Neural progenitor cell (in vitro differentiated cells): ENCODE measurements at regions not wholly inside any gene's neighbourhood (a gene's known extent, or its start where the extent isn't known, plus 50 kb on each side); places are given as distances from the start of the nearest gene placed in this dataset.

Experiments
- DNase-seq: peaks from one replicate; pipeline ENCODE4 v3.0.0-alpha.2; 2016; ENCODE audit warnings: low spot score
- H2AFZ ChIP-seq: fragments of 200-600 bp; sonication (generic); replicated peaks from 2 replicates; pipeline ENCODE4 v1.6.1; 2016; ENCODE audit warnings: antibody characterized with exemption
- H3F3A ChIP-seq: fragments of 200-600 bp; sonication (generic); 2 replicates; pipeline ENCODE4 v1.6.1; 2016; ENCODE audit warnings: antibody characterized with exemption, low read depth
- H3K27ac ChIP-seq: fragments of 200-600 bp; sonication (generic); 2 replicates; pipeline ENCODE4 v1.5.1; 2016; ENCODE audit warnings: mild to moderate bottlenecking
- H3K27me3 ChIP-seq: fragments of 200-600 bp; sonication (generic); 2 replicates; pipeline ENCODE4 v1.6.1; 2016; ENCODE audit warnings: mild to moderate bottlenecking, moderate library complexity
- H3K36me3 ChIP-seq: fragments of 200-600 bp; sonication (generic); 2 replicates; pipeline ENCODE4 v1.5.1; 2016
- H3K4me1 ChIP-seq: fragments of 200-600 bp; sonication (generic); 2 replicates; pipeline ENCODE4 v1.6.1; 2016; ENCODE audit warnings: mixed run types
- H3K4me2 ChIP-seq: fragments of 200-600 bp; sonication (generic); 2 replicates; pipeline ENCODE4 v1.6.1; 2016
- H3K4me3 ChIP-seq: fragments of 200-600 bp; sonication (generic); 2 replicates; pipeline ENCODE4 v1.5.1; 2016
- H3K79me2 ChIP-seq: fragments of 200-600 bp; sonication (generic); 2 replicates; pipeline ENCODE4 v1.6.1; 2016; ENCODE audit warnings: low read depth
- H3K9ac ChIP-seq: fragments of 200-600 bp; sonication (generic); 2 replicates; pipeline ENCODE4 v1.6.1; 2016
- H3K9me3 ChIP-seq: fragments of 200-600 bp; sonication (generic); 2 replicates; pipeline ENCODE4 v1.5.1; 2016; ENCODE audit warnings: low read depth
- H4K20me1 ChIP-seq: fragments of 200-600 bp; sonication (generic); 2 replicates; pipeline ENCODE4 v1.6.1; 2016; ENCODE audit warnings: low read depth
- H3K27ac Mint-ChIP-seq: 3 replicates; pipeline ENCODE4 v1.8.0; 2021; ENCODE audit warnings: mixed read lengths
- H3K27me3 Mint-ChIP-seq: 2 replicates; pipeline ENCODE4 v1.8.0; 2022; ENCODE audit warnings: low read depth, mild to moderate bottlenecking, inconsistent platforms, moderate library complexity, mixed read lengths; ENCODE audit not compliant: insufficient read depth
- H3K36me3 Mint-ChIP-seq: 3 replicates; pipeline ENCODE4 v1.8.0; 2021; ENCODE audit warnings: mixed read lengths
- H3K4me1 Mint-ChIP-seq: 3 replicates; pipeline ENCODE4 v1.8.0; 2021; ENCODE audit warnings: mixed read lengths
- H3K4me3 Mint-ChIP-seq: 3 replicates; pipeline ENCODE4 v1.8.0; 2021; ENCODE audit warnings: mild to moderate bottlenecking, moderate library complexity, mixed read lengths
- H3K9me3 Mint-ChIP-seq: 3 replicates; pipeline ENCODE4 v1.8.0; 2020; ENCODE audit warnings: mixed read lengths
- EZH2 ChIP-seq: fragments of 200-600 bp; sonication (generic); IDR thresholded peaks from 2 replicates; pipeline ENCODE4 v1.6.1; 2017; ENCODE audit warnings: antibody characterized with exemption, mild to moderate bottlenecking, moderate library complexity
- EZH2phosphoT487 ChIP-seq: fragments of 200-600 bp; sonication (generic); IDR thresholded peaks from 2 replicates; pipeline ENCODE4 v1.6.1; 2017; ENCODE audit warnings: antibody characterized with exemption
- TF ChIP-seq, protein P1 (sequence below): fragments of 200-600 bp; sonication (generic); IDR thresholded peaks from 2 replicates; pipeline ENCODE4 v1.5.1; 2017; ENCODE audit warnings: antibody characterized with exemption, mild to moderate bottlenecking

DNA sequence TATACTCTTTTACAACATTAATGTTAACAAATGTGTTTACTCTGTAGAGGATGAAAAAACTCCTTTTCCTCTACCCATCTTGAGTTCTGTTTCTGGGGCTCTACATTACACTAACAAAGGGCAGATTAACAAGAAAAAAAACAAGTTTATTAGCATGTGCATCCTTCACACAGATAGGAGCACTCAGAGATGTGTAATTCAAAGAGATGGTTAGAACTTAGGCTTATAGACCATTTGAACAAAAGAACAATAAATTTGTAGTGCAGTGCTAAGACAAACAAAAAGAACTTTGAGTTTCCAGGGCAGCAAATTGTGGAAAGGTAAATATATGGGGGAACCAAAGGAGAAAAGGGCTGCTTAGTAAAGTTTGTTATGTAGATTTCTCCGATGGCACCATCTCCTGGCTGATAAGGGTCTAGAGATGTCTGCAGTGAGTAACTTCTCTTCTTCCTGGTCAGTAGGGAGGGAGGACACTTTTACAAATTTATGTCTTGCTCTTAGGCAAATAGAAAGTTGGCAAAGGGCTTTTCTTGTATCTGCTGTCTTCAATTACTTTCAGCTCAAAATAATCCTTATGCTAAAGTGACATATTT lies 1249.9 kb upstream of the TENM3 start:
- H3F3A ChIP-seq = no peaks in the 10 kb centered on the region
- H3K4me1 Mint-ChIP-seq = no peaks in the 10 kb centered on the region
- no peak overlapping the region for H3K4me3 ChIP-seq
- no peaks in the 10 kb centered on the region for H3K79me2 ChIP-seq
- H4K20me1 ChIP-seq = no peaks in the 10 kb centered on the region
- no peak overlapping the region for H3K9ac ChIP-seq
- DNase-seq = no peak
- no peaks in the 10 kb centered on the region for H3K9me3 ChIP-seq
- no peak overlapping the region for H3K4me2 ChIP-seq
- TF ChIP-seq, protein P1, sequence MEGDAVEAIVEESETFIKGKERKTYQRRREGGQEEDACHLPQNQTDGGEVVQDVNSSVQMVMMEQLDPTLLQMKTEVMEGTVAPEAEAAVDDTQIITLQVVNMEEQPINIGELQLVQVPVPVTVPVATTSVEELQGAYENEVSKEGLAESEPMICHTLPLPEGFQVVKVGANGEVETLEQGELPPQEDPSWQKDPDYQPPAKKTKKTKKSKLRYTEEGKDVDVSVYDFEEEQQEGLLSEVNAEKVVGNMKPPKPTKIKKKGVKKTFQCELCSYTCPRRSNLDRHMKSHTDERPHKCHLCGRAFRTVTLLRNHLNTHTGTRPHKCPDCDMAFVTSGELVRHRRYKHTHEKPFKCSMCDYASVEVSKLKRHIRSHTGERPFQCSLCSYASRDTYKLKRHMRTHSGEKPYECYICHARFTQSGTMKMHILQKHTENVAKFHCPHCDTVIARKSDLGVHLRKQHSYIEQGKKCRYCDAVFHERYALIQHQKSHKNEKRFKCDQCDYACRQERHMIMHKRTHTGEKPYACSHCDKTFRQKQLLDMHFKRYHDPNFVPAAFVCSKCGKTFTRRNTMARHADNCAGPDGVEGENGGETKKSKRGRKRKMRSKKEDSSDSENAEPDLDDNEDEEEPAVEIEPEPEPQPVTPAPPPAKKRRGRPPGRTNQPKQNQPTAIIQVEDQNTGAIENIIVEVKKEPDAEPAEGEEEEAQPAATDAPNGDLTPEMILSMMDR = no peak
- no peak for TF ChIP-seq EZH2
- no peak for TF ChIP-seq EZH2phosphoT487
- peaks cover 3% of the 10 kb centered on the region for H3K9me3 Mint-ChIP-seq
- H3K27me3 ChIP-seq = no peaks in the 10 kb centered on the region
- H3K27me3 Mint-ChIP-seq = no peaks in the 10 kb centered on the region
- H3K36me3 Mint-ChIP-seq = no peaks in the 10 kb centered on the region
- no peak overlapping the region for H3K4me3 Mint-ChIP-seq
- peak overlapping the region; percentile 5 for H2AFZ ChIP-seq
- no peaks in the 10 kb centered on the region for H3K36me3 ChIP-seq
- no peak overlapping the region for H3K27ac Mint-ChIP-seq
- no peak overlapping the region for H3K27ac ChIP-seq
- peaks cover 6% of the 10 kb centered on the region for H3K4me1 ChIP-seq

DNA sequence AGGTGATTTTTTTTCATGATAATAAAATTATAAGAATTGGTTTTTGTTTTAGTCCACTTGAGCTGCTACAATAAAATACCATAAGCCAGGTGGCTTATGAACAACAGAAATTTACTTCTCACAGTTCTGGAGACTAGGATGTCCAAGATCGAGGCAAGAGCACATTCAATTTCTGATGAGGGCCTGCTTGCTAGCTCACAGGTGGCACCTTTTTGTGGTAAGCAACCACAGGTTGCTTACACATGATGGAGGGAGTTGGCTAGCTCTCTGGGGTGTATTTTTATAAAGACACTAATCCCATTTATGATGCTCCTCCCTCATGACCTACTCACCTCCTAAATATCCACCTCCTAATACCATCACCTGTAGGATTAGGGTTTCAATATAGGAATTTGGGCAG lies 1248.5 kb upstream of the TENM3 start:
- TF ChIP-seq, protein P1 = no peak
- no peak for TF ChIP-seq EZH2
- TF ChIP-seq EZH2phosphoT487 = no peak
- Histone ChIP-seq H3K36me3 (no peaks in the 10 kb centered on the region), H3K79me2 (no peaks in the 10 kb centered on the region), H3K27ac (no peak overlapping the region), H3K9ac (no peak overlapping the region), H3K4me1 (peaks cover 6% of the 10 kb centered on the region), H3K27me3 (no peaks in the 10 kb centered on the region), H3K4me3 (no peak overlapping the region), H3K4me2 (no peak overlapping the region), H4K20me1 (no peaks in the 10 kb centered on the region), H3F3A (no peaks in the 10 kb centered on the region), H3K9me3 (no peaks in the 10 kb centered on the region), H2AFZ (no peak overlapping the region)
- H3K9me3 Mint-ChIP-seq = peaks cover 3% of the 10 kb centered on the region
- no peak overlapping the region for H3K4me3 Mint-ChIP-seq
- no peak for DNase-seq
- H3K27ac Mint-ChIP-seq = no peak overlapping the region
- no peaks in the 10 kb centered on the region for H3K36me3 Mint-ChIP-seq
- H3K4me1 Mint-ChIP-seq = no peaks in the 10 kb centered on the region
- H3K27me3 Mint-ChIP-seq = no peaks in the 10 kb centered on the region

DNA sequence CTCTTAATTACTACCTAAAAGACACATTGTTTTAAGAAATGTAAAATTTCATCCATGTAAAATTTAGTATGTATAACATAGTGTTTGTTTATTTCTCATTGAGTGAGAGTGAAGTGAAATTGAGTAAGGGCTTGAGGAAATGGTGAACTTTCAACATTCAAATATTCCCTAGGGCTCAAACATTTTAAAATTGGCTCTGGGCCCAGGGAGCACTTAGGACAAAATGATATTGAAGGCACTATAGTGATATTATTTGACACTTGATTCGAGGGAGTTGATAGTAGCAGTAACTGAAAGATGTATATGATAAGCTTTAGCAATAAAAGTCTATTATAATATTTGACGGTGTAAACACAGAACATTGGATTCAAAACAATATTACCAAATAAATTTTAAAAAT lies 1244.0 kb upstream of the TENM3 start:
- Histone ChIP-seq H3K79me2 (no peaks in the 10 kb centered on the region), H3K4me3 (no peak overlapping the region), H3K4me2 (no peak overlapping the region), H3K27ac (no peak overlapping the region), H3K27me3 (no peaks in the 10 kb centered on the region), H2AFZ (no peak overlapping the region), H3K4me1 (no peaks in the 10 kb centered on the region), H4K20me1 (no peaks in the 10 kb centered on the region), H3K9me3 (no peaks in the 10 kb centered on the region), H3K36me3 (no peaks in the 10 kb centered on the region), H3K9ac (no peak overlapping the region), H3F3A (no peaks in the 10 kb centered on the region)
- Mint-ChIP-seq H3K9me3 (peaks cover 3% of the 10 kb centered on the region), H3K27me3 (no peaks in the 10 kb centered on the region), H3K27ac (no peak overlapping the region), H3K36me3 (no peaks in the 10 kb centered on the region), H3K4me3 (no peak overlapping the region), H3K4me1 (no peaks in the 10 kb centered on the region)
- TF ChIP-seq EZH2 (no peak), EZH2phosphoT487 (no peak)
- TF ChIP-seq, protein P1 = no peak
- DNase-seq = no peak
